MM.1S (cell line): ENCODE measurements at regions not wholly inside any gene's neighbourhood (a gene's known extent, or its start where the extent isn't known, plus 50 kb on each side); places are given as distances from the start of the nearest gene placed in this dataset.

Experiments
- DNase-seq: peaks from one replicate; pipeline ENCODE4 v3.0.0-alpha.2; 2015
- H2AFZ ChIP-seq: fragments of 300-600 bp; sonication (generic); 2 replicates; pipeline ENCODE4 v1.6.0; 2016; ENCODE audit warnings: antibody characterized with exemption, low read length
- H3F3A ChIP-seq: fragments of 300-600 bp; sonication (generic); 2 replicates; pipeline ENCODE4 v1.6.1; 2016; ENCODE audit warnings: mild to moderate bottlenecking, antibody characterized with exemption, low read length, moderate library complexity, mixed read lengths; ENCODE audit not compliant: insufficient read depth
- H3K27ac ChIP-seq: fragments of 300-600 bp; sonication (generic); 2 replicates; pipeline ENCODE4 v1.5.1; 2016; ENCODE audit warnings: mild to moderate bottlenecking, low read length
- H3K27me3 ChIP-seq: fragments of 300-600 bp; sonication (generic); replicated peaks from 2 replicates; pipeline ENCODE4 v1.6.0; 2016; ENCODE audit warnings: low read length; ENCODE audit not compliant: insufficient read depth
- H3K36me3 ChIP-seq: fragments of 300-600 bp; sonication (generic); replicated peaks from 2 replicates; pipeline ENCODE4 v1.6.1; 2016; ENCODE audit warnings: mild to moderate bottlenecking, low read length, mixed read lengths; ENCODE audit not compliant: insufficient read depth
- H3K4me1 ChIP-seq: fragments of 300-600 bp; sonication (generic); 2 replicates; pipeline ENCODE4 v1.6.1; 2016; ENCODE audit warnings: low read length, mixed read lengths
- H3K4me2 ChIP-seq: fragments of 300-600 bp; sonication (generic); 2 replicates; pipeline ENCODE4 v1.6.0; 2016; ENCODE audit warnings: low read depth, low read length
- H3K4me3 ChIP-seq: fragments of 300-600 bp; sonication (generic); 2 replicates; pipeline ENCODE4 v1.5.1; 2016; ENCODE audit warnings: low read length, mixed read lengths
- H3K79me2 ChIP-seq: fragments of 300-600 bp; sonication (generic); 2 replicates; pipeline ENCODE4 v1.6.1; 2016; ENCODE audit warnings: mixed run types, low read length, mixed read lengths
- H3K9ac ChIP-seq: fragments of 300-600 bp; sonication (generic); 2 replicates; pipeline ENCODE4 v1.6.1; 2016; ENCODE audit warnings: low read length, mixed read lengths
- H3K9me2 ChIP-seq: fragments of 300-600 bp; sonication (generic); replicated peaks from 2 replicates; pipeline ENCODE4 v1.6.1; 2016; ENCODE audit warnings: mild to moderate bottlenecking, low read length, mixed read lengths; ENCODE audit not compliant: insufficient read depth
- H3K9me3 ChIP-seq: fragments of 300-600 bp; sonication (generic); replicated peaks from 2 replicates; pipeline ENCODE4 v1.6.1; 2016; ENCODE audit warnings: mild to moderate bottlenecking, low read length, mixed read lengths; ENCODE audit not compliant: insufficient read depth
- H4K20me1 ChIP-seq: fragments of 300-600 bp; sonication (generic); 2 replicates; pipeline ENCODE4 v1.6.1; 2016; ENCODE audit warnings: mild to moderate bottlenecking, low read length, moderate library complexity, mixed read lengths; ENCODE audit not compliant: insufficient read depth
- EZH2 ChIP-seq: fragments of 300-600 bp; sonication (generic); optimal IDR thresholded peaks from 2 replicates; pipeline ENCODE3; 2017; ENCODE audit warnings: low read depth, mild to moderate bottlenecking, antibody characterized with exemption, low read length, mixed read lengths
- EZH2phosphoT487 ChIP-seq: fragments of 300-600 bp; sonication (generic); IDR thresholded peaks from 2 replicates; pipeline ENCODE4 v1.6.1; 2018; ENCODE audit warnings: antibody characterized with exemption, low read length
- TF ChIP-seq, protein P1 (sequence below): fragments of 300-600 bp; sonication (generic); IDR thresholded peaks from 2 replicates; pipeline ENCODE4 v1.5.1; 2016; ENCODE audit warnings: antibody characterized with exemption, low read length, mixed read lengths

- Histone ChIP-seq H3K27me3 (no peaks in the 10 kb centered on the region; the same call in 1 of the 2 replicates), H3F3A (no peaks in the 10 kb centered on the region), H3K9ac (no peak overlapping the region), H3K4me3 (no peak overlapping the region), H3K9me3 (no peaks in the 10 kb centered on the region), H3K4me2 (no peak overlapping the region), H2AFZ (no peak overlapping the region), H3K9me2 (no peaks in the 10 kb centered on the region), H3K79me2 (no peaks in the 10 kb centered on the region), H4K20me1 (no peaks in the 10 kb centered on the region), H3K4me1 (no peaks in the 10 kb centered on the region), H3K36me3 (no peaks in the 10 kb centered on the region), H3K27ac (no peak overlapping the region)
- DNase-seq: no peak
- no peak for TF ChIP-seq EZH2phosphoT487
- TF ChIP-seq, protein P1, sequence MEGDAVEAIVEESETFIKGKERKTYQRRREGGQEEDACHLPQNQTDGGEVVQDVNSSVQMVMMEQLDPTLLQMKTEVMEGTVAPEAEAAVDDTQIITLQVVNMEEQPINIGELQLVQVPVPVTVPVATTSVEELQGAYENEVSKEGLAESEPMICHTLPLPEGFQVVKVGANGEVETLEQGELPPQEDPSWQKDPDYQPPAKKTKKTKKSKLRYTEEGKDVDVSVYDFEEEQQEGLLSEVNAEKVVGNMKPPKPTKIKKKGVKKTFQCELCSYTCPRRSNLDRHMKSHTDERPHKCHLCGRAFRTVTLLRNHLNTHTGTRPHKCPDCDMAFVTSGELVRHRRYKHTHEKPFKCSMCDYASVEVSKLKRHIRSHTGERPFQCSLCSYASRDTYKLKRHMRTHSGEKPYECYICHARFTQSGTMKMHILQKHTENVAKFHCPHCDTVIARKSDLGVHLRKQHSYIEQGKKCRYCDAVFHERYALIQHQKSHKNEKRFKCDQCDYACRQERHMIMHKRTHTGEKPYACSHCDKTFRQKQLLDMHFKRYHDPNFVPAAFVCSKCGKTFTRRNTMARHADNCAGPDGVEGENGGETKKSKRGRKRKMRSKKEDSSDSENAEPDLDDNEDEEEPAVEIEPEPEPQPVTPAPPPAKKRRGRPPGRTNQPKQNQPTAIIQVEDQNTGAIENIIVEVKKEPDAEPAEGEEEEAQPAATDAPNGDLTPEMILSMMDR: no peak
- TF ChIP-seq EZH2: no peak
Measured at GRCh38 chr7:138185132-138185908, 109.1 kb downstream of the AKR1D1 start.

DNA sequence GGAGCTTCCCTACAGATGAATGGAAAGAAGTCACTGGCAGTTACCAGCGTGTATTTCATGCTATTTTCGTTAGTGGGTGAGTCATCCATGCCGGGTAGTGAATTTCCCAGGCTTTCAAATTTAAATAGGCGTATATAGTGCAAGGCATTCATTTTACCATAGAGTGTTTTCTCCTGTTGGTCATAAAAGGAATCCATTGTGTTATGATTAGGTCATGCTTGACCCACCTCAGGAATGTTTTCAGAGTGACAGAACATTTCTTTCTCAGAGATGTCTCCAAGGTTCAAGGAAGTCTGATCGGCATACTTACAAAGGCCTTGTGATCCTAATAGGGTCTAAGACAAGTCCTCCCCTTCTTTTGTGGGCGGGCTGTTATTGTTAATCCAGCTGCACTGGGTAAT is 110.7 kb downstream of the AKR1D1 start:
- Histone ChIP-seq H3K9ac (no peak overlapping the region), H3K4me1 (no peaks in the 10 kb centered on the region), H3K4me2 (no peak overlapping the region), H3K27me3 (no peaks in the 10 kb centered on the region), H3K9me2 (no peaks in the 10 kb centered on the region), H3K9me3 (no peaks in the 10 kb centered on the region), H3K27ac (no peak overlapping the region), H3F3A (no peaks in the 10 kb centered on the region), H3K36me3 (no peaks in the 10 kb centered on the region), H3K79me2 (no peaks in the 10 kb centered on the region), H3K4me3 (no peak overlapping the region), H4K20me1 (no peaks in the 10 kb centered on the region), H2AFZ (no peak overlapping the region)
- no peak for TF ChIP-seq EZH2phosphoT487
- no peak for TF ChIP-seq EZH2
- TF ChIP-seq, protein P1: no peak
- no peak for DNase-seq

DNA sequence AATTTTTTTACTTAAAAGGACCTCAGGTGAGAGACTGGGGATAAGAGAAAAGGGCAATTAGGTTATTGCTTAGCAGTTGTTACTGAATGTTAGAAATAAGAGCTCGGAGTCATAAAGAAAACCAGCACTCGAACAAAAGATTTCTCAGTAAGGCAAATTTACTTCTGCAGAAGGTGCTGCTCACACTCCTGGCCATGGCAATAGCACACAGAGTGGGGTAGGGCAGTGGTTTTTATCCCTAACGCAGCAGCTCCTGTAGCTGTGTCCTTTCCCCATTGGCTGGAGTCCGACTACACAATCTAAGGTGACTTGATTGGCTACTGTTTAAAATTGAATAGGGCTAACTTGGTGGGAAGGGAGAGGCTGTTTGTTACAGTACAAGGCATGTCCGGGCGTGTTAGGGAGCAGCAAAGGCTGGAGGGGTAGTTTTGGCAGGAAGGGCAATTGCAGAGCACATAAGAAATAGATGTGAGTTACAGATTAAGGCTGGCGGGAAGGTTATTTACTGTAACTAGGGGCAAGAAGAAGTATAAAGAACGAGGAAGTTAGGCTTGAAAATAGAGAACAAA is 112.1 kb downstream of the AKR1D1 start:
- TF ChIP-seq EZH2phosphoT487: no peak
- no peak for TF ChIP-seq EZH2
- TF ChIP-seq, protein P1: no peak
- Histone ChIP-seq H3K27ac (no peak overlapping the region), H3K9me3 (no peaks in the 10 kb centered on the region), H2AFZ (no peak overlapping the region), H3K4me3 (no peak overlapping the region), H3K9ac (no peak overlapping the region), H3K36me3 (no peaks in the 10 kb centered on the region), H3K4me2 (no peak overlapping the region), H3K9me2 (no peaks in the 10 kb centered on the region), H3K27me3 (no peaks in the 10 kb centered on the region), H3K4me1 (no peaks in the 10 kb centered on the region), H3K79me2 (no peaks in the 10 kb centered on the region), H4K20me1 (no peaks in the 10 kb centered on the region), H3F3A (no peaks in the 10 kb centered on the region)
- DNase-seq: no peak
